ENCODE measurements at regions not wholly inside any gene's neighbourhood (a gene's known extent, or its start where the extent isn't known, plus 50 kb on each side); places are given as distances from the start of the nearest gene placed in this dataset.

DNA sequence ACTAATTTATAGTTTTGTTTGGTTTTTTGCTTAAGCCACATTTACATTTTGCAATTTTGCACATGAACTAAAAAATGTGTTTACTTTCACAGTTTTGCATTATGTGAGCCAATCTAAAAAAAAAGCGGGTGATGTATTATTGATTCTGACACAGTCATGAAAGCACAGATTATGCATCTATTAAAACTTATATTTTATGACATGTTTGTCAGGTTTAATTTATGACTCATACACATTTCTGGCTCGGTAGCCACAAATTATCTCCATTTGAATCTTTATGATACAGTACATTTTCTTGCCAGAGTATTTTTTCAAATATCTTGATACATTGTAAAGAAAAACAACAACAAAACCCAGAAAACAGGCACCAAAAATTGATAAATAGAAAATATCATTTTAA, 280.4 kb upstream of the GRIP1 start:
- H3K4me3 ChIP-seq = no peak overlapping the region
- no peaks in the 10 kb centered on the region for H3K36me3 ChIP-seq (replicated peaks)
- DNase-seq (ENCODE audit: low spot score in 2 of 2) = no peak
- H3K27me3 ChIP-seq (ENCODE audit: low read depth) = no peaks in the 10 kb centered on the region
- H3K4me1 ChIP-seq = no peaks in the 10 kb centered on the region
- in situ Hi-C loops (cut with MboI; ENCODE audit: low sequenced_read_pairs) = no loop called here
- H3K9me3 ChIP-seq = no peaks in the 10 kb centered on the region

DNA sequence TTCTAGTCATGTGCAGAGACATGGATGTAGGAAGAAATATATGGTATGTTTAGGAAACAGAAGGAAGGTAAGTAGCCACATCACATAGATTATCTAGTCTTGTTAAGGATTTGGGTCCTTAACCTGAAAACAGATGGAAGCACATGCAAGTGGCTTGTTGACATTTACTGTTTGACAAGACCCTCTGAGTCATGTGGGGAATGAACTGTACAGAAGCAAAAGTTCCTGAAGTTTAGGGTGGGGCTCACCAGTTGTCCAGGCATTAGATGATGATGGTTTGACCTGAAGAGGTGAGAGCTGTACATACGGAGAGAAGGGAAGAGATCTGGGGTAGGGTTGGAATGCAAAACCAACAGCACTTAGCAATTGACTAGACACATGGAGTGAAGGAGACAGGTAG, 281.1 kb upstream of the GRIP1 start:
- Histone ChIP-seq H3K36me3 (replicated peaks) (no peaks in the 10 kb centered on the region), H3K4me1 (no peaks in the 10 kb centered on the region), H3K9me3 (no peaks in the 10 kb centered on the region), H3K27me3 (ENCODE audit: low read depth) (no peaks in the 10 kb centered on the region), H3K4me3 (no peak overlapping the region)
- no peak for DNase-seq (ENCODE audit: low spot score in 2 of 2)
- in situ Hi-C loops (cut with MboI; ENCODE audit: low sequenced_read_pairs) = no loop called here

DNA sequence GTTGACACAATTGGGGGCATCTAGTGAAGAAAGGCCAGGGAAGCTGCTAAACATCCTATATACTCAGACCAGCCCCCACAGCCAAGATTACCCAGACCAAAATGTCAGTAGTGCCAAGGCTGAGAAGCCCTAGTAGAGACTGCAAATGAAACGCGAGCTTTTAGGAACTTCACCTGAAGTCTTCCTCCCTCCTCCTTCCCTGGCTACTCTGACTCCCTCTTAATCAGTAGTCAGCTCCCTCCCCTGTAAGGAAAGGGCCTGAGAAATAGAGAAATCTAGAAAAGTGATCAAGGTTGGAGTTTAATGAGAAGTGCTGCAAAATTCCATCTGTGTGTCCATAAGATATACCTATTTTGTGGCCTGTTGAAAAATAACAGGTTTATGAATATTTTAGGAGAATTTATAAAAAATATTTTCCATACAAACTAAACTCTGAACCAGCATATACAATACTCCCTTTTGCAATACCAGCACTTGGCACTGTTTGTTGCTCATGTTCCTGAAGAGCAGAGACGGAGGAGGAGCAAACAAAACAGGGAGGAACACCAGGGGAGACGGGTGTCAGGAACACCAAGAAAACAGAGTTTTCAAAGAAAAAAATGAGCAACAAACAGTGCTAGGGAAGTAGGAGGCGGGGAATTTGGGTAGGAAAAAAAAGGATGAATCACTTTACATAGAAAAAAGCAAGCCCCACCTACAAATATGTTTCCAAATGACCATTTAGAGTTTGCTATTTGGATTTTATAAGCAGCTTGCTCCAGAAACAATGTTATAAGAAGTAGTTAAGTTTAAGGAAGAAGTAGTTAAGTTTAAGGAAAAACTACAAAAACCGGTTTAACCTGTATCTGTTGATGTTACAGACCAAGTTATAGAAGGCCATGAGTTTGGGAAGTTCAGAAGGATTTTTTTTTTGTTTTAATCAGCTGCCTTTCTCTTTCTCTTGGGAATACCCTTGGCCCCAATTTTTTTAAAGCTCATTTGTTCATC, 282.1 kb upstream of the GRIP1 start:
- in situ Hi-C loops (cut with MboI; ENCODE audit: low sequenced_read_pairs) = no loop called here
- no peaks in the 10 kb centered on the region for H3K36me3 ChIP-seq (replicated peaks)

DNA sequence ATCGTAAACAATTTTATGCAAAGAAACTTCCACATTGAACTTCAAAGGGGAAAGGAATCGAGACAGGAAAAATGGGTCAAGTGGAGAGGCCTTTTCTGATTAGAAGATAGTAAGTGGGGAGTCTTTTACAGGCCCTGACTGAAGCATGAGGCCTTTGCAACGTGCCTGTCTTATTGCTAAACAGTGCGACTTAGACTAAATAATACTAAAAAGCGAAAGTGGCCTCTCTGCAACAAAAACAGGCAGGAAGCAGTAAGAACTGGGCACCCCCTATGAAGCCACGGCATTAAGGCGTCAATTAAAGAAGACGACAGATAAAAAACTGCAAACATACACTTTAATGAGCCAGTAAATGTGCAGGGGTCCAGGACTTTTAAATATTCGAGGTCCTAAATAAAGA, 283.4 kb upstream of the GRIP1 start:
- no peak overlapping the region for H3K4me3 ChIP-seq
- H3K27me3 ChIP-seq (ENCODE audit: low read depth) = no peaks in the 10 kb centered on the region
- no peak for DNase-seq (ENCODE audit: low spot score in 2 of 2)
- H3K4me1 ChIP-seq = no peaks in the 10 kb centered on the region
- no peaks in the 10 kb centered on the region for H3K9me3 ChIP-seq
- in situ Hi-C loops (cut with MboI; ENCODE audit: low sequenced_read_pairs) = no loop called here
- H3K36me3 ChIP-seq (replicated peaks) = no peaks in the 10 kb centered on the region

More for the DNA sequence above, 282.1 kb upstream of the GRIP1 start:
- Histone ChIP-seq H3K4me3 (no peak overlapping the region), H3K4me1 (no peaks in the 10 kb centered on the region), H3K9me3 (no peaks in the 10 kb centered on the region), H3K27me3 (ENCODE audit: low read depth) (no peaks in the 10 kb centered on the region)
- no peak for DNase-seq (ENCODE audit: low spot score in 2 of 2)

DNA sequence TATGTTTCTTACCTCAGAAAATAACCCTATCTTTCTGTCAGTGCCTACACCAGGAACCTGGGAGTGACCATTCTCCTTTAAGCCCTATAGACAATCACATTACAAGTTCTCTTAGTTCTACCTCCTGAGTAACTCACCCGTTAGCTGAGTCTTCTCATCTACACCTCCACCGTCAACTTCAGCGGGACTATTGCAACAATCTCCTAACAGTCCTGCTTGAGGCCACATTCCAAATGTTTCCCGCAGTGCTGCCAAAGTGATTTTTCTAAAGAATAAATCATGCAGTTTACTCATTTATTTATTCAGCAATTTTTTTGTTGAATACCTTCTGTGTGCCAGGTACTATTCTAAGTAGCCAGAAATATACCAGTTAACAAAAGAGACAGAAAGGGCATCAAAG, 285.0 kb upstream of the GRIP1 start:
- no peaks in the 10 kb centered on the region for H3K36me3 ChIP-seq (replicated peaks)
- H3K27me3 ChIP-seq (ENCODE audit: low read depth) = peaks cover 3% of the 10 kb centered on the region; the same call in 1 of the 2 replicates
- DNase-seq (ENCODE audit: low spot score in 2 of 2) = no peak
- no peak overlapping the region for H3K4me3 ChIP-seq
- in situ Hi-C loops (cut with MboI; ENCODE audit: low sequenced_read_pairs) = no loop called here
- H3K4me1 ChIP-seq = no peaks in the 10 kb centered on the region
- H3K9me3 ChIP-seq = no peaks in the 10 kb centered on the region

DNA sequence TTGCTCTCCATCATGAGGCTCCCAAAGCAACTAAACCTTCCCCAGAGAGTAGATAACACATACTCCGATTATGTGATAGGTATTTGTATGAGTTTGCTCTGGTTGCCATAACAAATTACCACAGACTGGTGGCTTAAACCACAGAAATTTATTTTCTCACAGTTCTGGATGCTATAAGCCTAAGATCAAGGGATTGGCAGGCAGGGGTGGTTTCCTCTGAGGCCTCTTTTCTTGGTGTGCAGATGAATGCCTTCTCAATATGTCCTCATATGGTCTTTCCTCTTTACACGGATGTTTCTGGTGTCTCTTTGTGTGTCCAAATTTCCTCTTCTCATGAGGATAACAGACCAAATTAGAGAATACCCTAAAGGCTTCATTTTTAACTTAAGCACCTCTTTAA, 285.8 kb upstream of the GRIP1 start:
- in situ Hi-C loops (cut with MboI; ENCODE audit: low sequenced_read_pairs) = no loop called here
- no peak overlapping the region for H3K4me3 ChIP-seq
- H3K36me3 ChIP-seq (replicated peaks) = no peaks in the 10 kb centered on the region
- no peak for DNase-seq (ENCODE audit: low spot score in 2 of 2)
- peaks cover 3% of the 10 kb centered on the region; the same call in 1 of the 2 replicates for H3K27me3 ChIP-seq (ENCODE audit: low read depth)
- no peaks in the 10 kb centered on the region for H3K4me1 ChIP-seq
- no peaks in the 10 kb centered on the region for H3K9me3 ChIP-seq

DNA sequence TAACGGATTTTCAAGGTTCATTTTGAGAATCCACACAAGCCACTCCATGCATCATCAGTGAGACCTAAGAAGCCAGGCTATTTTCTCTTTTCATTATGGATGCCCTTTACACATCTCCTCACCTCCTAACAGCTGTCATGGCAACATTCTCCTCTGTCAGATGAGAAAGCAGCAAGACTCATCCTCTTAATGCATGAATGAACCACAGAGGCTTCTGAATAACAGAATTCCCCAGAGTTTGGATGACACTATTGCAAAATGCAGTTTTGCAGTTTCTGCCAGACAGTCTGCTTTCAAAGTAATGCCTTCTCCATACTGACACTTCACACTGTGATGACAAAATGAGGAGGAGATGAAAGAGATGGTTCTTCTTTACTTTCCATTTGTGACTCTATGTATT, 286.7 kb upstream of the GRIP1 start:
- no peaks in the 10 kb centered on the region for H3K36me3 ChIP-seq (replicated peaks)
- no peaks in the 10 kb centered on the region for H3K4me1 ChIP-seq
- peaks cover 3% of the 10 kb centered on the region; the same call in 1 of the 2 replicates for H3K27me3 ChIP-seq (ENCODE audit: low read depth)
- H3K4me3 ChIP-seq = no peak overlapping the region
- no peak for DNase-seq (ENCODE audit: low spot score in 2 of 2)
- in situ Hi-C loops (cut with MboI; ENCODE audit: low sequenced_read_pairs) = no loop called here
- no peaks in the 10 kb centered on the region for H3K9me3 ChIP-seq

DNA sequence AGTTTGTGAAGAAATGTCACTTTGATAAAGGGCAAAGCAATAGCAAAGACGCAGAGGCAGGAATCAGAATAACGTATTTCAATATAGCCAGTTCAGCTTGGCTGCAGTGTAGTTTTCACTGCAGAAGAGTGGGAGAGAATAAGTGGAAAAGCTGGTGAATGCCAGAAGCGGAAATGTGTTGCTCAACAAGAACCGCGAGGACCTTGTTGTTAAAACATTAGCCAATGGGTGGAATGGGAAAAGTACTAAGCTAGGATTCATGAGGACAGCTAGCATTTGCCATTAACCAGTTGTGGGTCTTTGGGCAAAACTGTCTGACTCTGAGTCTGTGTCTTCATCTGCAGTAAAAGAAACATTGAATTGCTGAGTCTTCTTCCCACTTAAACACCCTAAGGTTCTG, 292.9 kb upstream of the GRIP1 start:
- in situ Hi-C loops (cut with MboI; ENCODE audit: low sequenced_read_pairs) = no loop called here
- no peaks in the 10 kb centered on the region for H3K36me3 ChIP-seq (replicated peaks)
- H3K4me1 ChIP-seq = no peaks in the 10 kb centered on the region
- H3K4me3 ChIP-seq = no peak overlapping the region
- H3K27me3 ChIP-seq (ENCODE audit: low read depth) = peaks cover 3% of the 10 kb centered on the region; the same call in 1 of the 2 replicates
- H3K9me3 ChIP-seq = no peaks in the 10 kb centered on the region
- no peak for DNase-seq (ENCODE audit: low spot score in 2 of 2)

DNA sequence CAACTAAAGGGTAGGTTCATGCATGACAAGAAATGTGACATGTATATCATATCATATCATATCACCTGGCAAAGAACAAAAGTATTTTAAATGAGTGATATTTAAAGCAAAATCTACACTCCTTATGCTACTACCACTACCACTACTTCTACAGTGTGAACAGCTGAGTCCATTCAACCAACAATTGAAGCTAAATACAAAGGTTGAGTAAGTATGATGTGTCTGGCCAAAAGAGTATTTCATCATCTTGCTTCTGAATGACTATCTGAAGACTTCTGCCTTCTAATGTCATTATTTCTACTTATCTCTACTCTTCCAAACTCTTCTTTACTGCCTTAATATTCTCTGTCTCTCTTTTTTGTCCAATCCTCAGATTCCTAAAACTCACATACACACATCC, 292.6 kb upstream of the CAND1 start:
- Histone ChIP-seq H3K4me3 (no peak overlapping the region), H3K4me1 (no peaks in the 10 kb centered on the region), H3K27me3 (ENCODE audit: low read depth) (no peaks in the 10 kb centered on the region), H3K36me3 (replicated peaks) (no peaks in the 10 kb centered on the region), H3K9me3 (no peaks in the 10 kb centered on the region)
- in situ Hi-C loops (cut with MboI; ENCODE audit: low sequenced_read_pairs) = no loop called here
- DNase-seq (ENCODE audit: low spot score in 2 of 2) = no peak

DNA sequence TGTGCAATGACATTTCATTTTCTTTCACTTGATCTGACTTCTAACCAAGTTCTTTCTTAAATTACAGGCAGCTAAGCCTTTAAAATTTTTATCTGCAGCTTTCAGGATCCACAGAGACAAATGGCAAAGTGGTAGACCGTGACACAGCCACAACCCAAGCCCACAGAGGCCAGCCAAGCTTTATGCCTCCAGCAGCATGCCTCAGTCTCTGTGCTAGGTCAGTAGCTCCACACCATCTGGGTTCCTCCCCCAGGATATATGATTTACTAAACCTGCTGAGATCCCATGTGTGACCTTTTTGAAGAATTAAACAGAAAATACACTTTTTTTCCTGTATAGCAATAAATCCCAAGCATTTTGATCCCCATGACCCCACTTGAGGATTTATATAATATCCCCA, 290.4 kb upstream of the CAND1 start:
- H3K4me3 ChIP-seq = no peak overlapping the region
- DNase-seq (ENCODE audit: low spot score in 2 of 2) = no peak
- no peaks in the 10 kb centered on the region for H3K9me3 ChIP-seq
- no peaks in the 10 kb centered on the region for H3K27me3 ChIP-seq (ENCODE audit: low read depth)
- H3K4me1 ChIP-seq = no peaks in the 10 kb centered on the region
- no peaks in the 10 kb centered on the region for H3K36me3 ChIP-seq (replicated peaks)
- in situ Hi-C loops (cut with MboI; ENCODE audit: low sequenced_read_pairs) = no loop called here

DNA sequence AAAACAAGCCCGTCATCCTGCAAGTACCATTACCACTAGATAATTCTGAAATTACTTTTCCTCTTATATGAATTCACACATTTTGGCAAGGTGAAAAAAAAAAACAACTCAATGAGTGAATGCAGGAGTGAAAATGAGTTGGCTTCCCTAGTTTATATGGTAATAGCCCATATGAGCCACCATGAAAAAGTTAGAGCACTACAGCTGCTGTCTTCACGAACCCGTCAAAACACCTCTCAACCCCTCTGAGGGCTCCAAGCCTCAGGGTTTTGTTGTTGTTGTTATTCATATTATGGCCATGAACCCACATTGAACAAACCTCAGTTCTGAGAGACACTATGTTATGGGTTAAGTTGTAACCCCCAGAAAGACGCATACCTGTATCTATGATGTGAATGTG, 289.9 kb upstream of the CAND1 start:
- H3K36me3 ChIP-seq (replicated peaks) = no peaks in the 10 kb centered on the region
- no peaks in the 10 kb centered on the region for H3K27me3 ChIP-seq (ENCODE audit: low read depth)
- in situ Hi-C loops (cut with MboI; ENCODE audit: low sequenced_read_pairs) = no loop called here
- H3K4me1 ChIP-seq = no peaks in the 10 kb centered on the region
- no peaks in the 10 kb centered on the region for H3K9me3 ChIP-seq
- no peak overlapping the region for H3K4me3 ChIP-seq
- no peak for DNase-seq (ENCODE audit: low spot score in 2 of 2)

DNA sequence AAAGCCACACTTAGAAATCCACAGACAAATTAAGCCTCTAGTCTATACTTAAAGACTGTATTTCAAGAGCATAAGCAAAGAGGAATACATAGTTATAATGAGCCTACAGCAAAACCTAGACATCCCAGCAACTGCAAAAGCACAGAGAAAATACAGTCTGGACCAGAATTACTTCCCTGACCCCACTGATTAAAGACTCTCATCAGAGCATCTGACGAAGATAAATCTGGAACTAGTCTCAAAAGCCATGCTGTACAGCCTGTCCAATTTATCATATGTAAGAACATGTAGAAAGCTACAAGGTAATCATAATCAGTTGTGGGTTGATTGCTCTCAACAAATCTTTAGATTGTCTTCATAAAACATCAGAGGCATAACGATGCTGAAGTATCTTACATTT, 285.1 kb upstream of the CAND1 start:
- no peaks in the 10 kb centered on the region for H3K36me3 ChIP-seq (replicated peaks)
- in situ Hi-C loops (cut with MboI; ENCODE audit: low sequenced_read_pairs) = no loop called here

DNA sequence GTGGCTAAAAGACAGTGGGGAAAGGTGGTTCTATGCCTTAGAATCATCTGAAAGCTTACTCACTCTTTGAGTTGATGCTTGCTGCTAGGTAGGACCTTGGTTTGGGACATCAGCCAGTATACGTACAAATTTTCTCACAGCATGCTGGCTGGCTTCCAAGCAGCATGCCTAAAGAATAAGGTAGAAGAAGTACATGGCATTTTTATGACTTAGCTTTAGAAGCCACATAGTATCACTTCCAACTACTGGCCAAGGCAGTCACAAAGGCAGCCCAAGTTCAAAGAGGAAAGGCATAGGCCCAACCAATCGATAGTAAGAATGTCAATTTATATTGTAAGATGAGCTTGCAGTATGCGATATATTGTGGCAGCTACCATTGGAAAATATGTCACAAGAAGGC, 284.2 kb upstream of the CAND1 start:
- no peaks in the 10 kb centered on the region for H3K27me3 ChIP-seq (ENCODE audit: low read depth)
- in situ Hi-C loops (cut with MboI; ENCODE audit: low sequenced_read_pairs) = no loop called here
- no peaks in the 10 kb centered on the region for H3K4me1 ChIP-seq
- H3K9me3 ChIP-seq = no peaks in the 10 kb centered on the region
- no peak overlapping the region for H3K4me3 ChIP-seq
- H3K36me3 ChIP-seq (replicated peaks) = no peaks in the 10 kb centered on the region
- DNase-seq (ENCODE audit: low spot score in 2 of 2) = no peak

More for the DNA sequence above, 285.1 kb upstream of the CAND1 start:
- no peak overlapping the region for H3K4me3 ChIP-seq
- no peaks in the 10 kb centered on the region for H3K4me1 ChIP-seq
- no peaks in the 10 kb centered on the region for H3K9me3 ChIP-seq
- no peak for DNase-seq (ENCODE audit: low spot score in 2 of 2)
- H3K27me3 ChIP-seq (ENCODE audit: low read depth) = no peaks in the 10 kb centered on the region

DNA sequence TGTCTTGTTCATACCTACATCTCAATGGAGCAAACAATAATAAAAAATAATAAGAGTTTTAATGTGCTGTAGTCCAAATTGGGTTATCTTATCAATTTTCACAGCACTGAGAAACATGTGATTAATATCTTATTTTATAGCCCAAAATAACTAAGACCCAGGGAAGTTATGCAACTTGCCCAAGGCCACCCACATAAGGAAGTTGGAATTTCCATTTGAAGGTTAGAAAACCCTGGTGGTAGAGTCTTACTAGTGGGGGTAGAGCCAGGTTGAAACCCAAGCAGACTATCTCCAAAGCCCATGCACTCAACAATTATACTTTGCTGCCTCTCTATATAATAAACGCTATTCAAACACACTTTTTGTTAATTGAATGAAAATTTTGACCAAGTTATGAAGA, 270.0 kb upstream of the CAND1 start:
- in situ Hi-C loops (cut with MboI; ENCODE audit: low sequenced_read_pairs) = no loop called here
- Histone ChIP-seq H3K4me1 (no peaks in the 10 kb centered on the region), H3K9me3 (no peaks in the 10 kb centered on the region), H3K4me3 (no peak overlapping the region), H3K27me3 (ENCODE audit: low read depth) (no peaks in the 10 kb centered on the region), H3K36me3 (replicated peaks) (no peaks in the 10 kb centered on the region)
- DNase-seq (ENCODE audit: low spot score in 2 of 2) = no peak

Data from HAP-1 (cell line).